ENCODE measurements at regions not wholly inside any gene's neighbourhood (a gene's known extent, or its start where the extent isn't known, plus 50 kb on each side); places are given as distances from the start of the nearest gene placed in this dataset.

DNA sequence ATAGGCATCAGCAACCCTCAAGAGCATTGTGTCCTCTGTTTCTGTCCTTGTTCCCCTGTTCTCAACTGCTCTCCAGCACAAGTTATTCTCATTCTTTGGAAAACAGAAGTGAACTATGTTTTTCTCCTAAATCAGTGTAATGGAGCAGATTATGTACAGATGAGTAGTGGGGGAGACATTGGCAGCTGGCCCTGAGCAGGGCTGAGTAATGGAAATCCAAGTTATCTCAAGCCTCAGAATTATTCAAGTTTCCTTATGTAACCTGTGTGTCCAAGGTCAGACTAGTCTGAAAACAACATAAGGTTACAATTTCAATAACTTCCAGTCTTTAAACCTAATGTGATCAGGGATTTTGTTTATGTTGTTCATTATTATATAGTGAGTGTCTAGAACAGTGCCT lies 116.1 kb upstream of the FUT8 start:
- TF ChIP-seq EZH2phosphoT487 (IDR thresholded peaks at IDR 0.05; ENCODE audit: insufficient read depth, low read depth) (no peak), EZH2 (IDR thresholded peaks at IDR 0.05; ENCODE audit: insufficient read depth, poor library complexity, severe bottlenecking) (no peak)
